RPMI8226 (cell line): ENCODE measurements at regions not wholly inside any gene's neighbourhood (a gene's known extent, or its start where the extent isn't known, plus 50 kb on each side); places are given as distances from the start of the nearest gene placed in this dataset.
"Not testable (repeated sequence)": the region's sequence is repeated elsewhere in the genome, so short reads cannot be mapped to it uniquely, and the experiment has no call there.

Experiments
- DNase-seq: peaks from one replicate; pipeline ENCODE4 v3.0.0-alpha.2; 2015

DNA sequence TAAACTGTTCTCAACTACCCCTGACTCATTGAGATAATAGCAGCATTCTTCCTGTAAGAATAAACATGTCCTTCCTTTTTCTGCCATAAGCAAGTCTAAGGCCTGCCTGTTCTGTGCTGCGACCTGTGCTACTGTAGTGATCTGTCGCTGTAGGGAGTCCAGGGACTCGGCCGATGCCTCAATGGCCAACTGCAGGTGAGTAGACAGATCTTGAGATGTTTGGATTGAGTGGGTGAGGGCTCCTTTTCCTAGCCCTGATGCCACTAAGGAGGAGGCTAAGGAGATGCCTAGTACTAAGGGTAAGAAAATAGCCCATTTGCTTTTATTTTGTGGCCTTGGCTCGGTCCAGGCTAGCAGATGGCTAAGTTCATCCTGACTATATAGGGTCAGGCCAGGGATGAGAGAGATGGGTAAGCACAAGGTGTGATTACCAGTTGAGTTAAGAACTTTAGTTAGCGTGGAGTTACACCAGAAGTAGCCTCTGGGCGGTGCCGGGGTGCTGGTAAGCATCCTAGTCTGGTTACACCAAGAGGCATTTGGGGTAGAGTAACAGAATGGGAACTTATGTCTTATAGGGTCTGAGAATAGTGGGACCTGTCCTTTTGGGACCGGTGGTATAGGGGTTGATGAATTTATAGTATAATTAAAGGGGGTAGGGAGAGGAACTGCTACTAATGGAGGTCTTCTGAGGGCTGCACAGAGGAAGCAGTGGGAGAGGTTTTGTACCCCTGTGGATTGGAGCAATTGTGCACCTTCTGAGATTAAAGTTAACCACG lies 642.4 kb upstream of the DPP6 start:
- peak; percentile 62 for DNase-seq

DNA sequence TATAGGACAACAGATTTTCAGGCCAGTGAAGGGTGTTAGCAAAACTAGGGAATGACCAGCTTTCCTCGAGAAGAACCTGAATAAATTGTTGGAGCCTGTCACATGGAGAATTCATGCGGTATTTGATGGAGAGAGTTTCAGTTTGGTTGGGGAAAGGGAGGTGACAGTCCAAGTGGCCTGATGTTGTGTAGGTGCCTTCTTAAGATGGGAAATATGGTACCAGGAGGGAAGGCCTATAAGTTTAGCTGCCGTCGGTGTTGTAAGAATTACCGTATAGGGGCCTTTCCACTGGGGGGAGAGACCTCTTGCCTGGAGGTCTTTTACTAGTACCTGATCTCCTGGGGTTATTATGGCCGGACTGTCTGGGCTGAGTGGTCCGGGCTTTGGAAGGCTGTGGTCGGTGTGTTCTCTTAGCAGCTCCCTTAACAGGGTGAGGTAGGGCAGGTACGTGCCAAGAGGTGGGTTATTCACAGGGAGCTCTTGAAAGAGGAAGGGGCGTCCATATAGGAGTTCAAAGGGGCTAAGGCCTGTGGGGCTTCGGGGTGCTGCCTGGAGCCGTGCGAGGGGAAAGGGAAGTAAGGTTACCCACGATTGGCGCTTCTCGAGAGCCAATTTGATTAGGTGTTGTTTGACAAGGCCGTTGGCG lies 641.1 kb upstream of the DPP6 start:
- not testable (repeated sequence) for DNase-seq

DNA sequence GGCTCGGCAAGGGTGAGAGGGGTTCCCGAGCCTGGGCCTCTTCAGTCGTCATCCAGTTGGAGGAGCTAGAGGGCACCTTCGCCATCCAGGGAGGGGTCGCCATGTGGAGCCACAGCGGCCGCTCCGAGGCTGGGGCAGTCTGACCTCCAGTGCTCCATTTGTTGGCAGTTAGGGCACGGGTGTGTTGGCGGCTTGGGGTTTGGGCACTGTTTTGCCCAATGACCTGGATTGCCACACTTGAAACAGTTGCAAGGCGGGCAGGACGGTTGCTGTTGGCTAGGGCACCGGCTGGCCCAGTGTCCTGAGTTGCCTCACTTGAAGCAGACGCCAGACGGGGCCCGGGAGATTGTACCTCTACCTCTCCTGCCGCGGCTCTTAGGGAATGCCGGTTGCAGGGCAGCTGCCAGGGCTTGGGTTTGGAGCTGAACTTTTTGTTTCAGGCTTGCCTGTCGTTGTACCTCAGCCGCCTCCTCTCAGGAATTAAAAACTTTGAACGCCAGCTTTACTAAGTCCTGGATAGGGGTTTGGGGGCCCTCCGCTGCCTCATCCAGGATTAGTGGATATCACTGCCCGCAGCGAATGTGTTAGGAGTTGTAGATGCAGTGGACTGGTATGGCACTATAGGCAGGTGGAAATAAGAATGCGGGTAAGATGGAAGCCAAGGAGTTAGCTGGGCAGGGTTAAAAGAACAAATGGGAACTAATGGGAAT lies 639.9 kb upstream of the DPP6 start:
- peak; percentile 67 for DNase-seq

DNA sequence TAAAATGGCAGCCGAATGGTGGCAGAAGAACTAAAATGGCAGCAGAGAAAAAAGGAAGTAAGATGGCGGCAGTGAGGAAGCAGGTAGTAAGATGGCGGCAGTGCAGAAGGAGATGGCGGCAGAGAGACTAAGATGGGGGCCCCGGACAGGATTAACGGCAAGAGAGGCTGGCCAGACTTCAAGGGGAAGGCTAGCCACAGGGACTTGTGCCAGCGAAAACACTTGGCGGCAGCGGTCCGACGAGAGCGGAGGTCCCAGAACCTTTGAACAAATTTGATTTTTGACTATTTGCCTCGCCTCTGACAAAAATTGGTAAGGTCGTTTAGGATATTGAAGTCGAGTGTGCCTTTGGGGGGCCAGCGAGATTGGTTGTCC lies 639.4 kb upstream of the DPP6 start:
- peak; percentile 73 for DNase-seq

DNA sequence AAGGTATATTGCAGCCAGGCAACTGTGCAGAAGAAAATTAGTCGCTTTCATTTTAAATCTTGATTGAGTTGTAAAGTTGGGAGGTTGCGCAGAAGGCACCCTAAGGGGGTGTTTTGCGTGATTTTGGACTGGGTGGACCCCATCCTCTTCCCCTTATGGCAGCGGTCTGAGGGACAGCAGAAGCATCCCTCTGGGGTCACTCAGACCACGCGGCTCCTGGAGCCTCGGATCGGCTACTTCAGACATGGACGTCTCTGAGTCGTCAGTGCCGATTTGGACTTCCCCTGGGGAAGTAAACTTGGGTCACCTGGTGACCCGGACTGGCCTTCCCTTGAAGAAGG lies 639.0 kb upstream of the DPP6 start:
- DNase-seq: no peak

DNA sequence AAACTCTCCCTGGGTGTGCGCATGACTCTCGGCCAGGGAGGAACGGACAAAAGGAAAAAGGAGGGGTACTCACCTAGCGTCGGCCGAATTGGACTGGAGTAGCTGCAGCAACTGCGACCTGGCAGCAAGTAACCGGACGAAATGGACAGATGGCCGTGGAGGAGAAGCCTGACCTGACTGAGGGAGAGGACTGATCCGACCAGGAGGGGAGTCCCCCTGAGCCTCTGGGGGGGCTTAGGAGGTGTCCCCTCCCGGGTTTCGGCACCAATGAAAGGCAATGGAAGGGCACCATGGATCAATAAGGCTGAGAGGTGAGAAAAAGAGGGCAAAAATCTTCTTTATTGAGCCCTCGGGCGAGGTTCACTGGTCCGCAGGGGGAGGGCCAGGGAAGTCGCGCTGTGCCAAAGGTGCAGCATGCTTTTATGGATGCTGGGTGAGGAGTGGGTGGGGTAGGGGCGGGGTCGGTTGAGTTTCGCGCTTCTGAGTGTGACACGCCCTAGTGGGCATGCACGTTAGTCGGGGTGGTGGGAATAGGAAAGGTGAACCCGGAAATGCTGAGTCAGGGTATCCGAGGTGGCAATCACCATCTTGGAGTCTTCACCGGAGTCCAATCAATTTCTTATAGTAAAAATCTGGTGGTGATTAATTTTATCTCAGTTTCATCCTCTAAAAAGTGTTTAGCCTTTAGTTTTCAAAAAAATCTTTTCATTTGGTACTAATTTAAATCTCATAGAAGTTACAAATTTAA lies 638.5 kb upstream of the DPP6 start:
- peak; percentile 97 for DNase-seq

DNA sequence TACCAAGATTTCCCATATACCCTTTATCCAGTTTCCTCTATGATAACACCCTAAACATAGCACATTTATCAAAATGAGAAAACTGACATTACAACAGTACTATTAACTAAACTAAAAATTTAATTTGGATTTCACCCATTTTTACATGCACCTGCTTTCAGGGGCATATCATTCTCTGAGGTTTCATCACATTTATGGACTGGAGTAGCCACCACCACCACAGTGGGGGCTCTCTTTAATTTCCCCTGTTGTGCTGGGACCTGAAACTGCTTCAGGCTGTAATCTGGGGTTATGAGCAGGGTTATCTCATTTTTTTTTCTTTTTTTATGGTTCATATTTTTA lies 637.9 kb upstream of the DPP6 start:
- no peak for DNase-seq

DNA sequence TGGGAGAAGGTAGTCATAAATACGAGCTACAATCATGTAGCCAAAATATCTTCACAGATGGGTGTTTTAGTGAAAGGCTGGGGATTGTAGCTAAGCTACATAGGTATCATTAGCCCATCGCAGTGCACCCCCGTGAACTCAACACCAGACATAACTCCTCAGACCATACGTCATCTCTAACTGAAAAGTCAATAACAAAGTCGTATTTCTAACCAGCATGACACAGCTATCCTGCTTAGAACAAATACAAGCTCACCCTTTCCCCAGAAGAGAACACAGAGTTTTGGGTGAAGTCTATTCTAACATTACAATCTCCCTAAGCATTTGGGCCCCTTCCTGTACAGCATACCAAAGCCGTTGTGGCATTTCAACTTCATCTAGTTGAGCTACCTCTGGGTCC lies 636.6 kb upstream of the DPP6 start:
- no peak for DNase-seq

DNA sequence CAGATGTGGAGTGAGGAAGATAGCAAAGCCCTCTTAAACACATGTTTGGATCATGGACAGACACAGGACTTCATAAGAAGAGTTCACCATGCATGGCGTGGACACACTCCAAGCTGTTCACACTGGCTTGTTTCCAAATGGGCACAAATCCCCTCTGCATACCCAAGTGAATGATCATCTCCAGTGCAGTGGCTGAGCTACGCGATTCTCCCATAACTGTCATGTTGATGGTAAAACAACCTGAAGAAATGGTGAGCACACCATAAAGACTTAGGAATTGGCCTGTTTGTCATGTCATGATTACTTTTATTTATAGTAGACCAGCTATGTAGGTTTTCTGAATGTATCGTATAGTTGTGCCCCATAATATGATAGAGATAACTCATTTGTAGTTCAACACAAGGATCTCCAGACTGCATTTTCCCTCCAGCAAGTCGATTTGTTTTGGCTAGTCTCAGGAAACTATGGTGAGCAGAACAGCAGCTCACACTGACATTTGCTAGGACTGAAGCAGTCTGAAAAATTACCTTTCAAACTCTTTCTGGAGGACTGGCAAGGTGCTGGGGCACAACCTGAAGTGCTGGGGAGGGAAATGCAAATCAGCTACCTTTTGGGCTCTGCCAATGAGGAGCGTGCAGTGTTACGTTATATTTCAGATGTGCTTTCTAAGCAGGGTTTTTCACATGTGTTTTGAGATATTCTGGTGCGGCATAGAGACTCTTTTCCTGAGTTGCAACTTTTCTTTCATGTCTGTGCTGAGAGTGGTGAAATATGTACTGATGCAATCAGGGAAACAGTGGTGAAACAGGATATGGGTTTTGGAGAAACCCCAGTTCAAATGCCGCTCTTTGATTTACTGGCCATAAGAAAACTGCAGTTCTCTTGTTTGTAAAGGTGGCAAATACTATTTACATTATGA lies 629.6 kb upstream of the DPP6 start:
- peak; percentile 89 for DNase-seq

DNA sequence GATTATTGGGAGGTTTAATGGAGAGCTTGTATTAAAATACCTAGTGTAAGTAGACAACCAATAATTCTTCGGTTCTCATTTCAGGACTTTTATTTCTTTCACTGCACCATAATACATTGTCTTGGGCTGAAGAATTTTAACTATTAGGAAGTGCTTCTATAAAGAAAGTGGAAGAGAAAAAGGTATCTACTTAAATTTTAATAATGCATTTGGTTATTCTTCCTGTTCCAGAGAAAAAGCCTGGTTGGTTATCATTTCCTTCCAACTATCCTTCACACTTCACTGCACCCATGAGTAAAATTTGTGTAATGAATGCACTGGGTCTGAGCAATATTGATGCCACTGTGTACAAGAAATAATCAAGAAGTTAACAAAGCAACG lies 629.0 kb upstream of the DPP6 start:
- no peak for DNase-seq

DNA sequence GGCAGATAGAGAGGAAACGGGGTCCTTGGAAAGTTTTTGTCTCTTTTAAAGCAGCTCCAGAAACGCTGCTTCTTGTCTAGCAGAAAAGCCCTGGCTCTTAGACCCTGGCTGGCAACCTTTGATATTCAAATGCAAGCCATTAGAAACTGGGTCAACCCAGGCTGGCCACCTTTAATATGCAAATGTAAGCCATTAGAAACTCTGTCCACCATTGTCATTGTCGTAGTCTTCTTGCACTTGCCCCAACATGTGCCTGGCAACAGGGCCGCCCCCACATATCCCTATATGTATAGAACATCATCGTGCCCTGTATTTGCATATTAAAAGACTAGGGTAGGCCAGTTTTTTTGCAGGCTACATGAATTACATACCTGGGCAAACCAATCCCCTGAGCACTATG lies 621.3 kb upstream of the DPP6 start:
- DNase-seq: no peak

DNA sequence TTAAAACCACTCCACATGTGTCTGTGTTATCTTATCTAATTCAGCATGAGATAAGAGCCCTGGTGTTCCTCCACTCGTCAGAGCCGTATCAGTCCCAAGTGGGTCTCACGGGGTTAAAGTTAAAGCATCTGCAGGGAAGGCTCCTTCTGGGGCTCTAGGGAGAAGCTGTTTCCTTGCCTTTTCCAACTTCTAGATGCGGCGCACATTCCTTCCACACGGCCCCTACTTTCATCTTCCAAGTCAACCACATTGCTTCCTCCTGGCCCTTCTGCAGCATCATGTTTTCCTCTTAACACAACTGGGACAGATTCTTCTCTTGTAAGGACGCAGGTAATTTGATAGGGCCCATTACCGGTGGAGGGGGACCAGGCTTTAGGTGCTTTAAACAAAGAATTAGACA lies 620.1 kb upstream of the DPP6 start:
- no peak for DNase-seq

DNA sequence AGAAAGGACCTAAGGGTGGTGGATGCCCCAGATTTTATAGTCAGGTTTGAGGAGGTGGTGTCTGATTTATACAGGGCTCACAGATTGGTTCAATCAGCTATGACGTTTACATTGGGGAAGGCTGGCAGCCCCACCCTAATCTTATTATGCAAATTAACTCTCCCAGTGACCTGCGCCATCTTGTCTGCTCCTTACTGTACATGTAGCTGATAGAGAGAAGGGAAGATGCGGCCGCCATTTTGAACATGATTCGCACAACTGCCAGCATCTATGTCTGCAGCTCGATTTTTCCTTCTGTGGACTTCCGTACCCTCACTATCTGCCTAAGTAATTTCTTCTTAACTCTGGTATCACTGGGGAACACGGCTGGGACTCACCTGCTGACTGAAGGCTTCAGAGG lies 619.0 kb upstream of the DPP6 start:
- DNase-seq: peak; percentile 41

DNA sequence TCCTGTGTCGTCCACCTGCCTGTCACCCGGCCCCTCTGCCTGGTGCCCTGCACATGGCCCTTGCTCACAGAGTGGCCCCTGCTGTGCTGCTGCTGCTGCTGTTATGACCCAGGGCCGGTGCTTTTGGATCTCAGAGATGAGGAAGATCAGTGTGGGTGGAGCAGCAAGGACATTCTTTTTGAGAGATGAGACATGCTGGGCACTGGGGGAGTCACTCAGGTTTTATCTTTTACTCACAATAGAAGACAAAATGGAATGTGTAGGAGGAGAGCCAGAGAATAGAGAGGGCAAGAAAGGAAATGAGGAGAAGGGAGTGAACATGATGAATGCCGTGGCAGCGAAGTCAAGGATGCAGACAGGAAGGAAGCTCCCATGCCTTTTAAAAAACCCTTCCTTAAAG lies 611.5 kb upstream of the DPP6 start:
- DNase-seq: no peak

DNA sequence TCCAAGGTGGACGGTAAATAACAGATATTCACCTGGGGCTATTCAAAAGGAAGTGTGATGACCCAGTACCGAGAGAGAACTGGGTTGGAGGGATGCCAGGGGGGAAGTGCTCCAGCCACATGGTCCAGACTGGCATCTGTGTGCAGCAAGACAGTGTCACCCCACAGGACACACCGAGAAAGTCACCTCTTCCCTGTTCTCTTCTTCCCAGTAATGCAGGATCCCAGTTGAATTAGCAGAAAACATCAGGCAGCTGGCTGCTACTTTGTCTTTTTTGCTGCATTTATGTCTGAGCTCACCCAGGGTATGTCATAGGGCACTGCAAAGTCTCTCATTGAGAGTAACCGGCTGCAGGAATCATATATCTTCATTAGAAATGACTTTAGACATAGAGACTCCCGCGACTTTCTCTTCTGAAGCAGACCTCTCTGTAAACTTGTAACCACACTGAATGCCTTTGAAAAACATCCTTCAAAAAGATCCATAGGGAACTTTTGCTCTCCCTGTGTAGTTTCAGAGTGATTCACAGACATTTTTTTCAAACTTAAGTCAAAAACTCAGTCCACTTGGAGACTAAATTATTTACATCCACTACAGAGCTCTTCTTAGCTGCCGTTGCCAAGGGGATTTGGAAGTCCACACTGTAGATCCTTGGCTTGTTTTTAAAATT lies 609.0 kb upstream of the DPP6 start:
- peak; percentile 31 for DNase-seq

DNA sequence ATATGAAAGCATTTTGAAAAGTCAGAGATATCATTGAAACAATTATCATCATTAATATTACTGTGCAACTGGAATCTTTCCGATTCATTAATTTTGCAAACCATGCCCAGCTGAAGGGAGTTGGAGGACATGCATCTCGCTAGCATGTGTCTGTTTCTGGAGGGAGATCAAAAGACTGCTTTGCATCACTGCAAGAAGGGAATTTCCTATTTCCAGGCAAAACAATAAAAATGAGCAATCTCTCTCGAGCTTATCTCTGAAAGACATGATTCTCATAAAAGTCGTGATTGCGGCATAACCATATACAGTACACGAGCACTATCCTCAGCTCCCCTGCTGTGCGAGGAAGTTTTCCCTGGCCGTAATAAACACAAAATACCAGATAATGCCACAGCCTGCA lies 607.6 kb upstream of the DPP6 start:
- DNase-seq: no peak

DNA sequence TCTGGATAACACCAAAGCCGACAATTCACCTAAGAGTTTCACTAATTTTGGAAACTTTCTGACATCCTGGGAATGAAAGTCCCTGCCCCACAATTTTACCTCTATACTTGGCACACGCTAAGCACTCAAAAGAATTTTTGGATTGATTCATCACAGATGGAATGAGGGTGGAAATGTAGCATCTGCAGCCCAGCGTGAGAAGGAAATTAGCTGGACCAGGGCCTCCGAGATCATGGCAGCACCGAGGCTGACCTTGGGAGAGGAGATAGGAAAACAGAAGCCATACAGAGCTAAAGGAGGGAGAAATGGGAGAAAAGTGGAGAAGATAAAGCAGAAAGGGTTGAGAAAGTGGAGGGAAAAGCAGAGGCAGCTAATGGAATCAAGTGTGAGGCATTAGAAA lies 606.6 kb upstream of the DPP6 start:
- DNase-seq: no peak

DNA sequence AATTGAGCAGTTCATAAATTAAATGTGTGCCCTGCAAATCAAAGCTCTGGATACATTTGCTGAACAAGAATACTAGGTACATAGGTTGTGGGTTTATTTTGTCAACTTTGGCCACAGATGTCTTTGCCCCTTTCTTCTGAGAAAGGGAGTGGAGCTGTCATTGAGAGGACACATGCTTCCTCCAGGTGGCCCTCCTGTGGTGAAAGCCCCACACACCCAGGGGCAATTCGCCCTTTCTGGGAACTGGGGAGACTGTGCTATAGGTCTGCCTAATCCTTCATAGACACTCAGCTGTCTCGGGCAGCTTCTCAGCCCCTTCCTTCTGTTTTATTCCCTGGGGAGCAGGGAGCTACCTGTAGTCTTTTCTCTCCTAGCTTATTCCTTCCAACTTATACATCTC lies 605.7 kb upstream of the DPP6 start:
- DNase-seq: peak; percentile 25

DNA sequence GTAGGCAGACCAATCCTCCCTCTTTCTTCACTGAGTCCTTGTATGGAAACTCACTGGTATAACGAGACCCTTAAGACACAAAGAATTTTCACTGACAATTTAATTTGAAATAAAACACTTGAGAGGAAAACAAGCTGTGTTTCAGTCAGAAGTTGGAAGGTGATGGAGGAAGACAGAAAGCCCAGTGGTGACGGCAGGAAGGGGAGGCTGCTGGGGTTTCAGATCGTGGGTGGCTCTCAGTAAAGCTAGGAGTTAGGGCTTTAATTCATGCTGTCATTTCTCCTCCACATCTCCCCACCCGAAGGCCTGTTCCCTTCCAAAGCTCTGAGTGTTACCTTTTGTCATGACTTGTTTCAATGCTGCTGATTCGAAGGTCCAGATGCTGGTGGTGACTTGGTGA lies 605.2 kb upstream of the DPP6 start:
- no peak for DNase-seq

DNA sequence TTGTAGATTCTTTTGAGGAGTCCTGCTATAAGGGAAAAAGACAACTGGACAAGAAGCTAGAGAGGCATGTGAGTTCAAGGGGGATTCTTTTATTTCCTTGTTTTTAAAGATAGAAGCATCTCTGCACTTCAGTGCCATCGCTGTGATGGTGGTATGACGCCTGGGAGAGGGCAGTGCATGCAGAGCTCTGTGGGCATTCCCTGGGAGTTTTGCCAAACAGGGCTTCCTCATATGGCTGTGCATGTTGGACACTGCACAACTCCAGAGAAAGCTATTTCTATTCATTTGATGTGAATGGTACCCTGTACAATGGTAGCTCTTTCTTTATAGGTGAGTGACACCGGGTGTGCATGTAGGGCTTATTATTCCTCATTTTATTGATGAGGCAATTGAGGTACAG lies 599.5 kb upstream of the DPP6 start:
- DNase-seq: no peak

DNA sequence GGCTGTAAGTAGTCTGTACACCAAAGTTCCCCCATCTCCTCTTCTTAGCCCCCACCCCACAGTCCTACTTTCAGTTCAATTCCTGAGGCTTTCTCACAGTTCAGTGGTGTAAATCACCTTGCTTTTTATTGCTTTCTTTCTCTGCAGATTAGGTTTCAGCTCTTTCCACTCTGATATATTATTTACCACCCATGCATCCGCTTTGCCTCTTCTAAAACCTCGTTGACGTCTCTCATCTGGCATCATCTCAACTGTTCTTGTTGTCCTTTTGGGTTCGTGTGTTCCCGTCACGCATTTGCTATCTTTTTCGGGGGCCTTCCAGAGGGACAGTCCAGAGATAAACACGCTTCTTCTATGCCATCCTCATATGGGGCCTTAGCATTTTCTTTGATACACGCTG lies 597.9 kb upstream of the DPP6 start:
- DNase-seq: no peak

DNA sequence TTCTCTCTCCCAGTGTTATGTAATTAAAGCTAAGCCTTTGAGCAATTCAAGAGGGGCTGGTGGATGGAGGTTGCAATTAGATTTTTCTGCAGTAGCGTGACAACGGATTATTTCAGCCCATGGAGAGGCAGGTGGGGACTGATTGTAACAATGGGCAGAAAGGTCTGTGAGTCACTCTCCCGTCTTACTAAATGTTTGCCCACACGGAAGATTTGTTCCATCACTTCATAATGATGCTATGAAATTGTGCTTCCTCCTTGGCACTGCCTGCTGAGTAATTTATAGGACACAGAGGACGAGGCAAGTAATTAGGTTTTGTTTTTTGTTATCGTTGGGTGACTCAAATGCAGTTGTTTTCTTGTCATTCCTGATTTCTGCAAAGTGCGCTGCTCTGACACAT lies 594.5 kb upstream of the DPP6 start:
- no peak for DNase-seq
